GM21367 (cell line): ENCODE measurements at regions not wholly inside any gene's neighbourhood (a gene's known extent, or its start where the extent isn't known, plus 50 kb on each side); places are given as distances from the start of the nearest gene placed in this dataset.
"Not testable (repeated sequence)": the region's sequence is repeated elsewhere in the genome, so short reads cannot be mapped to it uniquely, and the experiment has no call there.

Experiments
- ATAC-seq: cut with Tn5 transposase; IDR thresholded peaks from one replicate; pipeline ENCODE4 v1.9.1; 2021; ENCODE audit not compliant: unreplicated experiment

DNA sequence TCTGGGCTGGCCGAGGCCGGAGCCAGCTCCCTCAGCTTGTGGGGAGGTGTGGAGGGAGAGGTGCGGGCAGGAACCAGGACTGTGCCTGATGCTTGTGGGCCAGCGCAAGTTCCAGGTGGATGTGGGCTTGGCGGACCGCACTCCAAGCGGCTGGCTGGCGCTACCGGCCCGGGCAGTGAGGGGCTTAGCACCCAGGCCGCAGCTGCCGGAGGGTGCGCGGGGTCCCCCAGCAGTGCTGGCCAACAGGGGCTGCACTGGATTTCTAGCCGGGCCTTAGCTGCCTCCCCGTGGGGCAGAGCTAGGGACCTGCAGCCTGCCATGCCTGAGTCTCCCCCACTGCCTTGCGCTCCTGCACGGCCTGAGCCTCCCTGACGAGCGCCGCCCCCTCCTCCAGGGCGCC lies 242.8 kb downstream of the CCSER2 start:
- no peak for ATAC-seq

DNA sequence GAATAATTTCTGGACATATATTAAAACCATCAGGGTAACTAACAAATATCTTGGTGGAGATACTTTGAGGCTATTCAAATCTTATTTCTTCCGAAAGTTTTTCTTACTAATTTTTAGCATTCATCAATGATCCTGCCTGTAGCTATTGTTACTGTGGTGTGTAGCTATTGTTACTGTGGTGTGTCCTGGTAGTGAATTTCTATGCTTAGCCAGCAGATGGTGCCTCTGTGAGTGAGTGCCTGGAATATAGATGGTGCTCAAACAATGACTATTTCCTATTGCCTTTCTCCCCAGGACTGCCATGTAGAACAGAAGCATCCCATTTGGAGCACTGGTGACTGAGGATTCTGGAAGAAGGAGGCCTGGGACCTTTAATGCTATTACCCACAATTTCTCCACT lies 245.7 kb downstream of the CCSER2 start:
- no peak for ATAC-seq

DNA sequence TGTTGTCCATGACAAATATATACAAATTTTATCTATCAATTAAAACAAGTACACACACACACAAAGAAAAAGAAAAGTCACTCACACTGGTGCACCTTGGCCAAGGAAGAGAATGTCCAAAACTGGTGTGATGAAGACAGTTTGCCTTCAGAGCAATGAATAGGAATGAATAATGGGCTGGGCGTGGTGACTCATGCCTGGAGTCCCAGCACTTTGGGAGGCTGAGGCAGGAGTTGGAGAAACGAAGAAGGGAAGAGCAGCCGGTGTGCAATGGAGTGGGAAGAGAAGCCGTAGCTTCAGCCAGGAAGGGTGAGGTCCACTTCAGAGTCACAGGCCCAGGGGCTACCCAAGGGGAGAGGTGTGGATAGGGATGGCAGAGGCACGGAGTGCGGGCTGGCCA lies 253.6 kb downstream of the CCSER2 start:
- ATAC-seq, result no peak

DNA sequence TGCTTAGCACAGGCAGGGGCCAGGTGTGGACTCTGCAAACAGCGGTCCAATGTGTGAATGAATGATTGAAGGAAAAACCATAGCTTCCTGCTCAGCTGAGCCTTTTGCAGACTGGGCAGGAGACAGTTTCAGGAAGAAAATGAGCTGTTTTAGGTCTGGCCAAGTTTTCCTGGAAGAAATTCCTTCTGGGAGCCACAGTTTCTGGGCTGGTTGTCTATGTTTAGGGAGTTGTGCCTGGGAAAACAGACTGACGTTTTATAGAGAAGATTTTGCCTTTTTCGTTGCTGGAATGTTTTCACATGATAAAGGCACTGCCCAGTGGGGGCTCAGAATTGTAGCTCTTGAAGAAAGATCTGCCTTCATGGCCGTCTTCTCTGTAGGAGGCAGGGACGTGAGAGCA lies 255.1 kb downstream of the CCSER2 start:
- no peak for ATAC-seq

DNA sequence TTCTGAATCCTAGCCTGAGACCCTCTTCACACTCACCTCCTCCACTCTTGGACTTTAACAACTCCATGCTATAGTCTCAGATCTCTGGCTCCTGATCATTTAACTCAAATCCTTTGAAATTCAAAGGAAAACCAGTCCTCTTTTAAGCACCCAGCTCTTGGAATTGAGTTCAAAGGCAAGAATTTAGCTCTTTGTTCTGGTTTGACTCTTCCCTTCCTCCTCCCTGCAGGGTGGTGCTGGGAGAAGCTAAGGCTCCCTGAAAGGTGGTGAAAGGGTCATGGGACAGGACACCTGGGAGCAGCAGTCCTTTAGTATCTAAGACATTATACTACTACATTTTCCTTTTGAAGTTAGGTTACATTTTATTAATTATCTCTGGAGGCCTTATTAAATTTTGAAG lies 259.4 kb downstream of the CCSER2 start:
- ATAC-seq, result no peak

DNA sequence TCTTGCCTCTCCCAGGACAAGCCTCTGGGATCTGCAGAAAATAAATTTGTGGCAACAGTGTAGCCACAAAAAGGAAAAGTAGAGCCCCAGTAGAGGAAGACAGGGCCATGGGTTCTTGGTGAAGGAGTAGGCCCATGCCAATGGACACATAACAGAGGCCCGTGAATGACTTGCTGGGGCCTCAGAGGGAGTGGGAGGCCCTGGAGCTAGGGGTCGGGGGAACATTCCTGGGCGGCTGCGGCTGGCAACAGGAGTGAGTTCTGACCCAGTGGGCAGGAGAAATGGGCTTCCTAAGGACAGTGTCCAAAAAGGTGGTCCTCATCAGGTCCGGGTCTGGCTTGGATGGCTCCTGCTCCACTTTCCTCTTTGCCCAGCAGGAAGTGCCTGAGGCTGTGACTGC lies 260.0 kb downstream of the CCSER2 start:
- no peak for ATAC-seq

DNA sequence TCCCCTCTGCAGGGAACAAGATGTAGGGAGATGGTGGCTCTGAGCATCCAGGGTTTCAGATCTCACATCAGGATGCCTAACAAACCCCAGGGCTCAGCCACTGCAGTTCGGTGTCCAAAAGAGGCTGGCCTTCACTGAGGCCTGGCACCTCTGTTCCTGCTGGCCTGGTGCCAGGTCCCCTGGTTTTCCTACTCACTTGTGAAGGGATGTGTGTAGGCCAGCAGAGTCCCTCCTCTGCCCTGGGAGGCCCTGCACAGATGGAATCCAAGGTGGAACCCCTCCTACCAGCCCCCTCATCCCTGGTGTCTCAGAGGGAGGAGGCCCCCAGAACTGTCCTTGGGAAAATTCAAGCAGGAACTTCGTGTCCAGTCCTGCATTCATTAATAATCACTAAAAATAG lies 260.6 kb downstream of the CCSER2 start:
- ATAC-seq, result no peak

DNA sequence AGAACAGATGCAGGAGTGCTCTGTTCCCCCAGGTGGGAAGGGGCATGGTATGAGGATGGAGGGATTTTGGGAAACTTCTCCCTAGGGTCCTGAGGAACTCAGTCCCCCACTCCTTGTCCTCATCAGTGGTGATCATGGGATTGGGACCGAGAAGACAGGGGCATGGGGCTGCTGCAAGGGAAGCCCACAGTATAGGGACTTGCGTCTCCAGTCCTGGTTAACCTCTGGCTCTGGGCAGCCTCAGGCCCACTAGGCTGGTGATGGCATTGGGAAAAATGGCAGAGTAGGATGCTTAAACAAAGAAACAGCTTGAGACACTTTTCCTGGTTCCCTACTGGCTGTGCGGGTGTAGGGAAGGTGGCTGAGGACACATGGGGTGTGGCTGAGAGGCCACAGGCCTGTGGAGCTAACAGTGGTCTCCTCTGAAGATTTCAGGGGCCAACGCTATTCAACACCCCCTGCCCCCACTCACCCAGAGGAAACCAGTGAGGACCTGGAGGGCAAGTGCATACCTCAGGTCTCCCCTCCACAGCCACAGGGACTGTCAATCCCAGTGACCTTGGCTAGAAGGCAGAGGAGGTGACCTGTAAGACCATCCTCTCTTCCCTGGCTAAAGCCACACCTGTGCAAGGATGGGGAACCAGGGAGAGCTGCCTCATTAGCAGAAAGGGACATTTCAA lies 261.3 kb downstream of the CCSER2 start:
- ATAC-seq, result no peak

DNA sequence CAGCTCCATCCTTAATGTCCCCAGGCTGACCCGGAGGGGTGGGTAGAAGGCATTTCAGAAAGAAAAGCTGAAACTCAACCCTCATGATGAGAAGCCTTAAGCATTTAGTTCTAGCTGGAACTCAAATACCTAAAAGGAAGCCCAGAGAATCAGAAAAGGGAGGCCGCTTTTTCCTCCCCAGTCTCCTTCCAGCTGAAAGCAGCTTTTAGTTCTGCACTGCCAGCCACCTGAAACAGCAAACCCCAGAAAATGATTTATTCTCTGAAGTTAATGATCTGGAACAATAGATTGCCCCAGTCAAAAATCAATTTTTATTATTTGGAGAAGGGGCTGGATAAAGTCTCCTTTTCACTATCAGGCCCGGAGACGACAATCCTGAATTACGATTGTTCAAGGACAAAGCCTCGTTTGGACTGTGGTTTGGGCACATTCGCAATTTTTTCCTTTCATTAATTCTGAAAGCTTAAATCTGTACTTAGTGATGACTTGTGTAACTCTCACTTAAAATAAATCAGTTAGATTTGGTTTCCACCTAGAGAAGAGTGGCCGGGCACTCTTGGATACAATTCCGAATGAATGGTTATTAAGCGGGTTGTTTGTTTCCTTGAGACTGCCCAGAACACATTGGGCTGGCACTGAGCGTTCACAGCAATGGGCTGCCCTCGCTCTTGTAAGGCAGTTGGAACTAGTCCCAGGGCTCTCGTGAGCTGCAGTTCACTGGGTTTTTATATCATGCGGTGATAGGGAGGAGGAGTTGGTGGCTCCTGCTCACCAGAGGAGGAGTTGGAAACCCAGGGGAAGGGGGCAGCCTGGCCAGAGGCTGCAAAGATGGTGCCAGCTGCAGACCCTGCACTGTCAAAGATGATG lies 262.2 kb downstream of the CCSER2 start:
- ATAC-seq, result no peak

DNA sequence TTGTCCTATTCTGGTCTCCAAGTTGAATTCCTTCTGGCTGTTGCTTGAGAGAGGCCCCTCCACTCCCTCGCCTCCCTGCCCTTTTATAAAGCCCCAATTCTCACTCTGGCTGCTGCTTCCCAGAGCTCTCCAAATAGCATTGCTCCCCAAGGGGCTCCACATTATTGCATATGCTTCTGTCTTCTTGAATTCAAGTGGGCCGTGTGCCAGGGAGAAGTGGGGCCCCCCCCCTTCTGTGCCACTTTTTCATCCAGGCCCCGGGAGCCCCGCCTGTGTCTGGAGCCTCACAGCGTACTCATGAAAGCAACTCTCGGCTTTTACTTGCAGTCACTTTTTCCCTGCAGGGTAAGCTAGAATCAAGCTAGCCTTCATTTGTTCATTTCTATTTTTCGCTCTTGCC lies 265.1 kb downstream of the CCSER2 start:
- no peak for ATAC-seq

DNA sequence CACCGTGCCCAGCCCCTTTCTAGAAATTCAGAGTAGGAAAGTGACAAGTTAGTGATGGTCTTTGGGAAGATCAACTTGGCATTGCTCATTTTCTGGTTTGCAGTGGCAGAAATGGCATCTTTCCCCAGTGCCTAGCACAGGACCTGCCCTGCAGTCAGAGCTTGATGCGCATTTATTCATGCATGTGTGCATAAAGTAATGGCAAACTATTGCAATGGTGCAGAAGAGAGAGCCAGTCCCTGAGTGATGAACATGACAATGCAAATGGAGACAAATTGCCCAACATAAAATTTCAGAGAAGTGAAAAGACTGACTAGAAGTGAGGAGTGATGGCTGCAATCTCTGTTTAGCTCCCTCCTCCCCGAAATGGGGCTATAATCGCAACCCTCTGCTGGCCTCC lies 268.2 kb downstream of the CCSER2 start:
- ATAC-seq, result no peak

DNA sequence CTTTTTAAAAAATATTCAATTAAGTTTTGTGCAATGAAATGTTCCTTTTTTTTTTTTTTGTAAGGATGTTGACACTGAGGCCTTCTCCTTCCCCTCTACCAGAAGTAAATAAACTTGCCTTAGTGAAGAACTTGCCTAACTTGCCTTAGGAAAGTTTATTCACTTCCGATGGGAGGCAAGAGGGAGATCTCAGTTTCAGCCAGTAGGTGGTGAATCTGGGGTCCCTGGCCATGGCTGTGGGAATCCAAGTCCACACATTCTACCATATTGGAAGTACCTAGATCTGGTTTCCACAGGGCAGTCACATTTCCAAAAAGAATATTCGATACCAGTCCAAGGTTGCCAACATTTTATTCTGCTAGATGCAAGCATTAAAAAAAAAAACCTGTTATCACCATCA lies 270.9 kb downstream of the CCSER2 start:
- no peak for ATAC-seq

DNA sequence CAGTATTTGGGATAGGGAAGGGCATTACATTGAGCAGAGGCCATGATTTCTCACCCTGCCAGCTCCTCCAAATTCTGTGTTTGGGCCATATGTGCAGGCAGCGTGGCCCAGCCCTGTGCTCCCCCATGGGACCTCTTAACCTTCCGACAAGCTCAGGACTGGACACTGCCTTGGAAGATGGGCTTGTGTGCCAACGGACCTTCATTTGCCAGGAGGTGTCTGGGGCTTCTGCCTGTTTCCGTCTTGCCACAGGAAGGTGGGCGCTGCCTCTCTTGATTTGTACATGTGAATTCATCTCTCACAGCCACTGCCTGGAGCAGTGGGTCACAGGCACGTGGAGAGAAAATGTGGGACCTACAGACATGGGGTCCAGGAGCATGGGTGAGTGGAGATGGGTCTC lies 272.6 kb downstream of the CCSER2 start:
- no peak for ATAC-seq

DNA sequence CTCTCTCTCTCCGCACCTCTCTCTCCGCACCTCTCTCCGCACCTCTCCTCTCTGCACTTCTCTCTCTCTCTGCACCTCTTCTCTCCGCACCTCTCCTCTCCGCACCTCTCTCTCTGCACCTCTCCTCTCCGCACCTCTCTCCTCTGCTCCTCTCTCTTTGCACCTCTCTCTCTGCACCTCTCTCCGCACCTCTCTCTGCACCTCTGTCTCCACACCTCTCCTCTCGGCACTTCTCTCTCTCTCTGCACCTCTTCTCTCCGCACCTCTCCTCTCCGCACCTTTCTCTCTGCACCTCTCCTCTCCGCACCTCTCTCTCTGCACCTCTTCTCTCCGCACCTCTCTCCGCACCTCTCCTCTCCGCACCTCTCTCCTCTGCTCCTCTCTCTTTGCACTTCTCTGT lies 274.2 kb downstream of the CCSER2 start:
- ATAC-seq, result not testable (repeated sequence)

DNA sequence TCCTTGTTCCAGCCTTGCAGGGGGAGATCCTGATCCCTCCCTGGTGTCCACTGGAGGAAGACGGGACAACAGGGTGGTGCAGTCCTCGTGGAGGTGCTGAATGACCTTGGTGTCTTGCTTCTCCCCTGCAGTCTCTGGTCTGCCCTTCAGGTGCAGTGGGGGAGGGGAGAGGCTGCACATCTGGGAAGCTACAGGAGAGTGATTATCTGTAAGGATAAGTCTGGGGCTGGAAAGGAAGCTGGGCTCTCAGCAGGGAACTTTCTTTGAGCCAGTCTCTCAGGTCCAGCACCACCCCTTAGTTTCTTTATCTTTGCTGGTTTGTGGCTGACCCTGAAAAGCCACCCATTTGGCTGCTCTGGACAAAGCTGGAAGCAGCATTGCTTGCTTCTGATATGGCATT lies 275.6 kb downstream of the CCSER2 start:
- no peak for ATAC-seq

DNA sequence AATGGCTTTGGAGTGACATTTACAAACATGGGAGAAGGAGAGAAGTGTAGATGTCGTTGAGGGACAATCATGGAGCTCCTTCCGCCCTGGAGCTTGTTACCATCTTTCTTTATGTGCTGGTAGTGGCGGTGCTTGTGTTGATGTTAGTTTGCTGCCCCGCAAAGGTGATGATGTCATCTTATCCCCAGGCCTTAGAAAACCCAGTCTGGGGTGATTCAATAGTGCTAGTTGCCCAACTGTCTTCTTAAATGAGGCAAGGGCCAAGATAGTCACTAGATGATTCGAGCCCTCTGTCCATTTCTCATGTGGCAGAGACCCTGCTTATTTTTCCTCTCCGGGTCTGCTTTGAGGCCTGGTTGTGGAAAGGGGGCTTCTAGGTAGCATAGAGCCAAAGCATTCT lies 277.4 kb downstream of the CCSER2 start:
- no peak for ATAC-seq

DNA sequence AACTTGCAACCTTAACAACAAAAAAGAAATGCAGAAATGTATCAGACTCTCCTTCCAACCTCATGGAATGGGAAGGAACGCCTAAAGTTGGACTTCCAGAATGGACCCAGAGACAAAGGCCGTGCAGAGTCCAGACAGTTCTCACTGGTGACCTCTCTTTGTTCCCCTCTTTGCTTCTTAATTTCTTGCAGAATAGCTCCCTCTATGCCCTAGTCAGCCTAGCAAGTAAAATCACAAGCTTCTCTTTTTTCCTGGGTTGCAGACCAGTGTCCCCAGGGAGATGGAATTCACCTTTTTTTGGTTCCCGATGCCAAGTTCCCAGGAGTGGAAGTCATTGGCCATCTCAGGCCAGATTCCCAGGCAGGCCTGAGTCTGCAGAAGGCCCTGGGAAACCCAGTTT lies 278.0 kb downstream of the CCSER2 start:
- ATAC-seq, result no peak

DNA sequence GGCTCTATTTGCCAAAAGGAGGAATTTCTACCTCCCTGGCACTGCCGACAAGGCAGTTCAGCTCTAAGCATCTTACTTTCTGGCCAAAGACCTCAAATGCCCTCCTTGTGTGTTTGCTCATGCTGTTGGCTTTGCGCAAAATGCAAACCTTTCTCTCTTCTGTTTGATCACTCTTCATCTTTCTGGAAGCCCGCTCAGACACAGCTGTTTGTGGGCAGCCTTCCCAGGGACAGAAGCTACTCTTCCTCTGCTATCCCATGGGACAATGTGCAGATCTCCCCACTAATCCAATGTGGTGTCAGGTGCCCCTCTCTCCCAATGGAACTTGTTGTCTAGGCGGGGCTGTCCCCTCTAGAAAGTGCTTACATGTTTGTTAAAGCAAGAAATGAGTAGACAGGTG lies 278.7 kb downstream of the CCSER2 start:
- no peak for ATAC-seq

DNA sequence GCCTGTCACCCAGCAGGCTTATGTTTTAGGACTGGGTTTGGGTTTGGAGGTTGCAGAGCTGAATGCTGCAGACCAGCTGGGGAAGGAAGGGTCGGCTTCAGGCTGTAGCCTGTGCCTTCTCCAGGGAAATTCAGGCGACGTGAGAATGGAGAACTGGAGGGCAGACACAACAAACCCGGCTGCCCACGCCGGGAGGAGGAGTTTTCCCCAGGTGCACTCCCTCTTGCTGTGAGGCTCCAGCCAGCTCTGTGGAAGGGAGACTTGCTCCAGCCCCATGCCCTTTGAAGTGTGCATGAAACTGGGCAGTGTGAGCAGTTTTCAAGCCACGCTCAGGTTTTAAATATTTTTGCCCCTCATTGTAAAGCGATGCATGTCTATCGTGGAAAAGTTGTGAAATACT lies 279.1 kb downstream of the CCSER2 start:
- ATAC-seq, result no peak

DNA sequence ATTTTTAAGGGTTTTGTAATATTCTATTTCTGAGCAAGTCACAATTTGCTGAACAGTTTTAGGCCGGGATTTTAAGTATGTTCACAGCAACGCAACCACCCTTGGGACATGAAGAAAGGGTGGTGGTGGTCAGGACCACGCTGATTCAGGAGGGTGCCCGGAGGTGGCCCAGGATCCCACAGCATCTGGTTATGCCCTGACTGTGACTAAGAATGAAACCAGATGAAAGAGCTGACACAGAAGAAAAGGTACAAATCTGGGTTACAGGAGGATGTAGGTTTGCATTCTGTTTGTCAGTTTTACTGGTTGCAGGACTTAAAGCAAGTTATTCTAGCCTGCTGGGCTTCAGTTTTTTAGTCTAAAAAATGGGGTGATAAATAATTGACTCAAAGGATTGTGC lies 279.7 kb downstream of the CCSER2 start:
- ATAC-seq, result no peak

DNA sequence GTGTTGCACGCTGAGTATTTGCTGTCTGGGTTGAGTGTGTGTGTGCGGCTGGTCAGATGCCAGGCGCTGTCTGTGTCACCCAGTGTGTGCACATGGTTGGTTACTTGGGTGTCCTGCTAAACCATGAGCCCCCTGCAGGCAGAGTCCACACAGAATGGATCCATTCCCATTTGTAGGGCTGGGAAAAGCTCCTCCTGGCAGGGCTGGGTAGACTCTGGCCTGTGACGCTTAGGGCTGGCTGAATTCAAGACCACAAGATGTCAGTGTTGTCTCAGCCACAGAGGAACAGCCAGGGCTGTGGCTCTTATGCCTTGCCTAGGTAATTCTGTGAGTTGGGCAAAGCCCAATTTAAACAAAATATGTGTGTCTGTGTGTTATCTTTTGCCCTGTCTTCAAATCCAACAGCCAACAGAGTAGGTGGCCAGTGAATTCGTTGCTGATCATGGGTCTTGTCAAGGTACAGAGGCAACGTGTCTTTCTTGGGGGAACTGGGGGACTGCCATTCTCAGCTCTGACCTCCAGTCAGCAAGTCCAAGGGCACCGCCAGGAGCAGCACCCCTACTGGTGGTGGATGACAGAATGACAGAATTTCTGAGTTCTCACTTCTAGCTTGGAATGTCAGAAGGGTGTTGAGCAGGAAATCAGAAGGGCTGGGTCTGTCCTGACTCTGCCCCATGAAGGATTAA lies 285.1 kb downstream of the CCSER2 start:
- ATAC-seq, result no peak
